ENCODE measurements at regions not wholly inside any gene's neighbourhood (a gene's known extent, or its start where the extent isn't known, plus 50 kb on each side); places are given as distances from the start of the nearest gene placed in this dataset.

DNA sequence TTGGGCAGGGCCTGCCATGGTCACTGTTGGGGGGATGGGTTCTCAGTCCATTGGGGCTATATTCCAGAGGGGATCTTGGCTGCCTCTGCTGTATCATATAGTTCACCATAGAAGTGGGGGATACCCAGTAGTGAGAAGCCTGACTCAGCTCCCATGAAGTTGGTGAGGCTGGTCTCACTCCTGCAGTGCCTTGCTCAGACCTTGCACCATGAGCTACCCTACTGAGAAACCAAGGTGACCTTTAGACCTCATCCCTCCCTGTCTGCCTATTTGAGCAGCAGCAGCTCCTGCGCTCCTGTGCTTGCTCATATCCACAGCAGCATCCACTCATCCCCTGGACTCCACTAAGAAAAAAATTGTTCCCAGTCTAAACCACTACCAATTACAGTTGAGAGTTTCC, 56.0 kb upstream of the HEY2 start:
- TF ChIP-seq, protein P1, sequence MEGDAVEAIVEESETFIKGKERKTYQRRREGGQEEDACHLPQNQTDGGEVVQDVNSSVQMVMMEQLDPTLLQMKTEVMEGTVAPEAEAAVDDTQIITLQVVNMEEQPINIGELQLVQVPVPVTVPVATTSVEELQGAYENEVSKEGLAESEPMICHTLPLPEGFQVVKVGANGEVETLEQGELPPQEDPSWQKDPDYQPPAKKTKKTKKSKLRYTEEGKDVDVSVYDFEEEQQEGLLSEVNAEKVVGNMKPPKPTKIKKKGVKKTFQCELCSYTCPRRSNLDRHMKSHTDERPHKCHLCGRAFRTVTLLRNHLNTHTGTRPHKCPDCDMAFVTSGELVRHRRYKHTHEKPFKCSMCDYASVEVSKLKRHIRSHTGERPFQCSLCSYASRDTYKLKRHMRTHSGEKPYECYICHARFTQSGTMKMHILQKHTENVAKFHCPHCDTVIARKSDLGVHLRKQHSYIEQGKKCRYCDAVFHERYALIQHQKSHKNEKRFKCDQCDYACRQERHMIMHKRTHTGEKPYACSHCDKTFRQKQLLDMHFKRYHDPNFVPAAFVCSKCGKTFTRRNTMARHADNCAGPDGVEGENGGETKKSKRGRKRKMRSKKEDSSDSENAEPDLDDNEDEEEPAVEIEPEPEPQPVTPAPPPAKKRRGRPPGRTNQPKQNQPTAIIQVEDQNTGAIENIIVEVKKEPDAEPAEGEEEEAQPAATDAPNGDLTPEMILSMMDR (IDR thresholded peaks at IDR 0.05) = no peak
- no peak for TF ChIP-seq POLR2A (IDR thresholded peaks at IDR 0.05)
